HL-60 (cell line): ENCODE measurements at regions not wholly inside any gene's neighbourhood (a gene's known extent, or its start where the extent isn't known, plus 50 kb on each side); places are given as distances from the start of the nearest gene placed in this dataset.

Source experiments
- CTCF ChIP-seq: IDR thresholded peaks from one replicate; pipeline ENCODE4 v1.5.1; 2011; ENCODE audit warnings: low read length, control low read depth, inconsistent platforms; ENCODE audit not compliant: insufficient read depth
- GABPA ChIP-seq: IDR thresholded peaks from 2 replicates; pipeline ENCODE4 v1.6.1; 2012; ENCODE audit warnings: low read depth
- POLR2AphosphoS5 ChIP-seq: IDR thresholded peaks from 2 replicates; pipeline ENCODE4 v1.6.1; 2012; ENCODE audit warnings: low read depth
- REST ChIP-seq: IDR thresholded peaks from 2 replicates; pipeline ENCODE4 v1.6.1; 2012; ENCODE audit warnings: low read depth; ENCODE audit not compliant: insufficient replicate concordance
- SPI1 ChIP-seq: IDR thresholded peaks from 2 replicates; pipeline ENCODE4 v1.6.1; 2012; ENCODE audit warnings: low read depth, mild to moderate bottlenecking, borderline replicate concordance

DNA sequence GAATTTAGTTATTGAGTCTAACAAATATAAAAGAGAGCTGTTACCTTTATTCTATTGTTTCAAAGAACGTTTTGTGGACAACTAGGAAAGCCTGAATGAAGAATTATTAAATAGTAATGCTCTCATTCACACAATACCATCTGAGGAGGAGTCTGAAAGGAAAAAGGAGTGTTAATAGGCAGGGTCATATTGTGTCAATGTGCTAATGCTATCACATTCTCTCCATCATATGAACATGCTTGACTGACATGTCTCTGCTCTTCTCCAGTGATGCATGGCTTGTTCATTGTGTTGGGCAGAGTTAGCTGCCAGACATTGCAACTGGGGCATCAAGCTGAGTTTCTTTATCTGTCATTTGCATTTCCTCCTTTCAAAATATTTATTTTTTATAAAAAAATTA, 1578.0 kb downstream of the MAT2B start:
- TF ChIP-seq CTCF (no peak), POLR2AphosphoS5 (no peak), REST (no peak), SPI1 (no peak), GABPA (no peak)
